HepG2 (cell line): ENCODE measurements at regions not wholly inside any gene's neighbourhood (a gene's known extent, or its start where the extent isn't known, plus 50 kb on each side); places are given as distances from the start of the nearest gene placed in this dataset.

Experiments
- ATAC-seq: fragments of 200-7000 bp; cut with Tn5 transposase; 3 replicates; pipeline ENCODE4 v1.9.1; 2020; ENCODE audit warnings: mild to moderate bottlenecking, moderate library complexity
- BruUV-seq: library from RNA; stranded (reverse); fragments of 400-500 nt; replicated peaks from 2 replicates; lab custom pipeline; 2021; lab: Mats Ljungman, UMichigan
- CTCF ChIA-PET: fragments of 300-600 bp; formaldehyde crosslinking; extraction: SDS; loops from one replicate; lab custom pipeline; 2021; ENCODE audit warnings: low total read pairs, inconsistent platforms, low intra/inter-chr PET ratio; lab: Yijun Ruan, JAX
- POLR2A ChIA-PET: fragments of 350-600 bp; sonication (Branson Sonifier 250); formaldehyde crosslinking; loops from one replicate; lab custom pipeline; 2020; ENCODE audit warnings: antibody characterized with exemption, inconsistent platforms; lab: Yijun Ruan, JAX
- DNase-seq: peaks from one replicate; pipeline ENCODE4 v3.0.0-alpha.2; 2015; ENCODE audit warnings: low spot score
- FAIRE-seq: peaks from 3 replicates; lab custom pipeline; 2011; peaks lifted over from hg19 to GRCh38; lab: Jason Lieb, UNC
- H2AFZ ChIP-seq: one replicate; pipeline ENCODE4 v1.6.1; 2011; ENCODE audit warnings: low read length, inconsistent platforms
- H3K27ac ChIP-seq: fragments of 300-600 bp; 3 replicates; pipeline ENCODE4 v1.8.0; 2011; ENCODE audit warnings: mixed run types, mild to moderate bottlenecking, mixed read lengths, low read length, inconsistent platforms; ENCODE audit not compliant: insufficient read depth; ENCODE audit errors: extremely low read length
- H3K27me3 ChIP-seq, 2 experiments: fragments of 200-600 bp in 1 of 2; 2 replicates in 1 of 2; 3 replicates in 1 of 2; pipeline versions ENCODE4 v1.6.0 to v1.8.0; 2011; ENCODE audit warnings: low read length in 2 of 2, mild to moderate bottlenecking in 2 of 2, moderate library complexity in 2 of 2, inconsistent platforms in 1 of 2; ENCODE audit not compliant: insufficient read depth in 2 of 2, control insufficient read depth in 1 of 2
- H3K36me3 ChIP-seq, 2 experiments: fragments of 200-600 bp in 1 of 2; replicated peaks in 1 of 2; 2 replicates in 1 of 2; 3 replicates in 1 of 2; pipeline versions ENCODE4 v1.5.1 to v1.8.0; 2011; ENCODE audit warnings: low read length in 2 of 2, inconsistent platforms in 1 of 2; ENCODE audit not compliant: insufficient read depth in 2 of 2, control insufficient read depth in 1 of 2
- H3K4me1 ChIP-seq: 2 replicates; pipeline ENCODE4 v1.5.1; 2012; ENCODE audit warnings: low read length, inconsistent platforms; ENCODE audit not compliant: insufficient read depth
- H3K4me2 ChIP-seq: 2 replicates; pipeline ENCODE4 v1.6.0; 2011; ENCODE audit warnings: low read depth, low read length, inconsistent platforms
- H3K4me3 ChIP-seq, 3 experiments: fragments of 200-600 bp in 1 of 3; sonication (generic), shearing (Covaris generic) in 1 of 3; replicated peaks in 1 of 3; 2 replicates each; pipeline ENCODE4 v1.5.1; 2011 to 2016; ENCODE audit warnings: low read length in 3 of 3, inconsistent platforms in 2 of 3, low read depth in 2 of 3, mild to moderate bottlenecking in 2 of 3, control low read depth in 1 of 3, mixed read lengths in 1 of 3; ENCODE audit not compliant: insufficient read depth in 1 of 3
- H3K79me2 ChIP-seq: one replicate; pipeline ENCODE4 v1.6.1; 2011; ENCODE audit warnings: low read length, inconsistent platforms; ENCODE audit not compliant: insufficient read depth
- H3K9ac ChIP-seq: 2 replicates; pipeline ENCODE4 v1.6.0; 2011; ENCODE audit warnings: mild to moderate bottlenecking, low read depth, low read length, inconsistent platforms; ENCODE audit not compliant: insufficient read depth
- H3K9me3 ChIP-seq: 2 replicates; pipeline ENCODE4 v1.5.1; 2012; ENCODE audit warnings: mild to moderate bottlenecking, low read length
- H4K20me1 ChIP-seq: 2 replicates; pipeline ENCODE4 v1.6.0; 2011; ENCODE audit warnings: inconsistent platforms, mild to moderate bottlenecking, low read length, moderate library complexity; ENCODE audit not compliant: insufficient read depth
- CTCF ChIP-seq: sonication (generic); formaldehyde crosslinking; IDR thresholded peaks from 2 replicates; pipeline ENCODE4 v1.5.0; 2020; ENCODE audit warnings: mild to moderate bottlenecking, missing genetic modification reagents, moderate library complexity
- FIP1L1 ChIP-seq: fragments of 200-400 bp; formaldehyde crosslinking; IDR thresholded peaks from 2 replicates; pipeline ENCODE4 v1.6.1; 2018; ENCODE audit warnings: low read depth, mild to moderate bottlenecking, low read length, moderate library complexity, borderline replicate concordance; ENCODE audit not compliant: insufficient read depth
- STAT5B ChIP-seq: sonication (generic); formaldehyde crosslinking; IDR thresholded peaks from 2 replicates; pipeline ENCODE4 v1.4.0; 2020; ENCODE audit warnings: missing genetic modification reagents
- TFDP1 ChIP-seq: IDR thresholded peaks from 2 replicates; pipeline ENCODE4 v1.6.1; 2016; ENCODE audit warnings: missing compliant biosample characterization, missing genetic modification reagents, borderline replicate concordance
- ZBTB39 ChIP-seq: sonication (generic); formaldehyde crosslinking; IDR thresholded peaks from 2 replicates; pipeline ENCODE4 v1.5.0; 2020; ENCODE audit warnings: missing genetic modification reagents
- ZEB1 ChIP-seq: IDR thresholded peaks from 2 replicates; pipeline ENCODE4 v1.6.1; 2012; ENCODE audit warnings: mild to moderate bottlenecking, low read depth, inconsistent platforms; ENCODE audit not compliant: insufficient replicate concordance
- WGBS: methylation state at CpG from one replicate; pipeline ENCODE4 v1.1.6; 2017; ENCODE audit warnings: low lambda C conversion rate; 5-methylcytosine and 5-hydroxymethylcytosine counted together
- in situ Hi-C: cut with HindIII; loops from 2 replicates; pipeline ENCODE4 v1.10.0; 2017; ENCODE audit warnings: low pct_unique_long_range_greater_than_20kb; ENCODE audit not compliant: extremely low pct_ligation_motif_present
- intact Hi-C: fragments of 100-400 bp; cut with micrococcal nuclease; formaldehyde crosslinking; loops from one replicate; pipeline ENCODE4 v1.10.0; 2022; ENCODE audit not compliant: unreplicated experiment

GRCh38 chr21:28339403-28339802 lies 653.3 kb downstream of the LTN1 start:
- no peaks in the 10 kb centered on the region for H3K79me2 ChIP-seq
- in situ Hi-C loops = loop anchor here (5.0 kb wide), 1 partner anchor 1492 kb away; the partner anchor contains the start of gene ADAMTS1
- no peak overlapping the region for H3K9ac ChIP-seq
- FAIRE-seq (no peak), DNase-seq (no peak), ATAC-seq (no peak; the same call in 2 of the 3 replicates)
- no peak overlapping the region for H2AFZ ChIP-seq
- TF ChIP-seq STAT5B (CRISPR knock-in tag) (no peak), ZBTB39 (CRISPR knock-in tag) (no peak), FIP1L1 (no peak), TFDP1 (CRISPR knock-in tag) (no peak), CTCF (0 out of 2 replicates have a peak, but pooled peaks have one; percentile 12), ZEB1 (no peak)
- 13% methylated on average over 3 of the region's 3 CpGs for WGBS
- H3K4me2 ChIP-seq = no peak overlapping the region
- ChIA-PET POLR2A (no interaction called here), CTCF (no interaction called here)
- no peak overlapping the region for H3K27ac ChIP-seq
- H4K20me1 ChIP-seq = no peaks in the 10 kb centered on the region
- intact Hi-C loops = loop anchor here (5.0 kb wide), 1 partner anchor 603 kb away; no protein-coding TSS in a partner anchor
- H3K27me3 ChIP-seq = no peaks in the 10 kb centered on the region
- H3K4me3 ChIP-seq = no peak overlapping the region
- no peaks in the 10 kb centered on the region for H3K36me3 ChIP-seq
- no TSS peak for BruUV-seq
- peaks cover 56% of the 10 kb centered on the region for H3K9me3 ChIP-seq
- H3K4me1 ChIP-seq = no peaks in the 10 kb centered on the region
